AG08395 (cell line): ENCODE measurements at regions not wholly inside any gene's neighbourhood (a gene's known extent, or its start where the extent isn't known, plus 50 kb on each side); places are given as distances from the start of the nearest gene placed in this dataset.

Experiments used
- DNase-seq: peaks from one replicate; pipeline ENCODE4 v3.0.0; 2012; ENCODE audit warnings: mixed read lengths, low spot score

DNA sequence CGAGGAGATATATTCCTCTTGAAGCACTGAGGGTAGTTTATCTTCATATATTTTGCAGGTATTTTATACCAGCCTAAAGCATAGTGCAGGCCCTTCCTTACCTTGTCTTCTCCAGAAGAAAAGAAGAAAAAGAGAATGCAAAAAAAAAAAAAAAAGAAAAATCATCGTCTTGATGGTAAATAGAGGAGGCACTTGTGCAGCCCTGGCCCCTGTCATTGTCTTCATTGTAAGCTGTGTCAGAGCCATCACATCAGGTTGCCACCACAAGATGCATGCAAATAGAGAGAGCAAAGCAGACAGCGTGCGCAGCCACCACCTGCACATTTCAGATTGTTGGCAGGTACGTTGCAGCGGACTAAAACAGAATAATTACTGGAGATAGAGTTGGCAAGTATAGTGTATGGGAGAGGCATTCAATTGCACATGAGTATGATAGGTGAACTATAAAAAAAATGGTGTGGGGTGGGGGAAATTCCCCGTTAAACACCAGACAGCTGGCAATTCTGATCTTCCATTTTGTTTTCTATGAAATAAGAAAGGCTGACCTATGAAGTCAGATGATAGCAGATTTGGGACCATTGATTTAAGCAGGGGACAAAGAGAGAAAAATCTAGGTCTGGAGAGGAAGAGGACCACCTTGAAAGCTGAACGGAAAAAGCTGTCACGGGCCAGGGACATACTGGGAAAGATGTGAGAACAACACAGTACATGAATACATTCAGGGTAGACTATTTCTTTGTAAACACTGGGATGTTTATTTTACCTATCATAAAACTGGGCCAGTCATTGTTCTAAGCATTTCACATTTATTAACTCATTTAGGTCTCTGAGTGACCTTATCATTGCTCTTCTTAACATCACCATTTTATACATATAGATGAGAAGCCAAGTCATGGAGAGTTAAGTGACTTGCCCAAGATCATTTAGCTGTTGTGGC, 306.3 kb upstream of the SP8 start:
- no peak for DNase-seq

DNA sequence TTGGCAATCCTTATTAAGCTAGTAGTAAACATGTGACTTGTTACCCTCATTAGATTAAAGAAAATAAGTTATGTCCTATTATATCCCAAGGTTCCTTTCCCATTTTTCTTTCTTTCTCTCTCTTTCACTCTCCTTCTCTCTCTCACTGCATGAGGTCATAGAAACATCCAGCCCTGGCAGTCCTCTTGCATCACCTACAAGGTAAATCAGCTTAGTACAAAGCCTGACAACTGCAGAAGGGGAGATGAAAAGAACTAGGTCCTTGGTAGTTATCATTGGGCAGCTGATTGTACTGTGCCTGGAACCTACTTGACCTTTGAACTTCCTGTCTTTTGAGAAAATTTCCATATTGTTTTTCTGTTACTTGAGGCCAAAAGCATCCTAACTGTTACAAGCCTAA, 307.9 kb upstream of the SP8 start:
- DNase-seq, result no peak

DNA sequence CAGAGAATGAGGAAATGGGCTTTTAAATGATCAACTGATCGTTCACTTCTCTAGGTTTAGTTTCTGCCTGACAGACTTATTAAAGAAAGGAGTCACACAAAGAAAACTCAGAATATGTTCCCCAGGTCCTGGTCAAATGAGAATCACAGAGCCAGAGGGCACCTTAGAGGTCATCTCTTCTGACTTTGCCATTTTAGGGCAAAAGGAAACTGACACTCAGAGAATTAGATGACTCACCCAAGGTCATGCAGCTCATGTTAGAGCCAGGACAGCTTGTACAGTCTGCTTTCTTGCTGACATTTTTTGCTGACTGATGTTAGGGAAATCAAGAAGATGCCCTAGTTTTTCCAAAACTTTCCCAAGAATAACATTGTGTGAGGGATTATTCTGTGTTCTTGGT, 312.7 kb upstream of the SP8 start:
- DNase-seq, result no peak

DNA sequence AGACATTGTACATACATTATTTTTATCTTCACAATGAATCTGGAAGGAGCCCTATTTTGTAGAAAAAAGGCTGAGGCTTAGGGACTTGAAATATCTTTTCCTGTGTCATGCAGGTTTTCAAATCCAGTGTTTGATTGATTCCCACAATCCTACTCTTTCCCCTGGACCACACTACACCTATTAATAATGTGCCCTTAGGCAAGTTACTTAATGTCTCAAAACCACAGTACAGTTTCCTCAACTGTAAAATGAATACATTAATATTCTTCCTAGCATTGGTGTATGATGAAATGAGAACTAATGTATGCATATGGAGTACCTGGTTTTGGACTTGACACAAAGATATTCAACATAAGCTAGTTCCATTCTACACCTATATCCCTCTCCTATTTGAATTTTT, 313.3 kb upstream of the SP8 start:
- DNase-seq, result no peak

DNA sequence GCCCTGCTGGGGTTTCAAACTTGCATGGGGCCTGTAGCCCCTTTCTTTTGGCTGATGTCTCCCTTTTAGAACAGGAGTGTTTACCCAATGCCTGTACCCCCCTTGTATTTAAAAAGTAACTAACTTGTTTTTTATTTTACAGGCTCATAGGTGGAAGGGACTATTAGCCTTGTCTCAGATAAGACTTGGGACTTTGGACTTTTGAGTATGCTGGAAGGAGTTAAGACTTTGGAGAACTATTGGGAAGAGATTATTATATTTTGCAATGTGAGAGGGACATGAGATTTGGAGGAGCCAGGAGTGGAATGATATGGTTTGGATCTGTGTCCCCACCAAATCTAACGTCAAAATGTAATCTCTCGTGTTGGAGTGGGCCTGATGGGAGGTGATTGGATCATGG, 314.9 kb upstream of the SP8 start:
- no peak for DNase-seq

DNA sequence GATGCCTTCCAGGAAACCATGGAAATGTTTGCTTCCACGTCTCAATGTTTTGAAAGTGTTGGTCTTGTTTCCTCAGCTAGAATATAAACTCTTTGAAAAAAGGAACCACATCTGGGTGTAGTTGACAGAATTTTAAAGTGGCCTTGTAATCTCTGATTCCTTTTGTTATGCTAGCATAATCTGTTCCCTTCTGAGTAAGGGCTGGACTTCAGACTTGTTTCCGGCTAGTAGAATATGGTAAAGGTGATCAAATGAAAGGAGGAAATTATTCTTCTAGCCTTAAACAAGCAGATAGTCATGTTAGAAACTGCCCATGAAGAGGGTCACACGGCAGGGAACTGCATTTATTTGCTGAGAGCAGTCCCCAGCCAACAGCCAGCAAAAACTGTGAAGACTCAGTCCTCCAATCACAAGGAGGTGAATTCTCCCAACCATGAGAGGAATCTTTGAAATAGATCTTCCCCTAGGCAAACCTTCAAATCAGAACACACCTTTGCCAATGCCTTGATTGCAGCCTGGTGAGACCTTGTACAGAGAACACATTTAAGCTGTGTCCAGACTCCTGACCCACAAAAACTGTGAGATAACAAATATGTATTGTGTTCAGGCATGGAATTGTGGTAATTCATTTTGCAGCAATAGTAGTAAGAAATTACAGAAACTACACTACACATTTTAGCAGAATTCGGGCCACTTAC, 316.9 kb upstream of the SP8 start:
- no peak for DNase-seq

DNA sequence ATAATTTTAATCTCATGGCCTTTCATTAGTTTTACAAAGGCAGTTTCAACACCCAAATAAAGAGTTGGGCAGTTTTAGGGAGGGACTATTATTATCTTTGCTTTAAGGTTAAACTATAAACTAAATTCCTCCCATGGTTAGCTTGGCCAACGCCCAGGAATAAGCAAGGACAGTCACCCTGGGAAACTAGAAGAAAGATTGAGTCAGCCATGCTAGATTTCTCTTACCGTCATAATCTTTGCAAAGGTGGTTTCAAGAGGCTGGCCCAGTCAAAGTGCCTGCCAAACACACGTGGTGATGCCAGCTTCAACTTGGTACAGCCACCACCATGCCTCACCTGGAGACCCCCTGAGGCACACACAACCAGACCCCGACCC, 317.4 kb upstream of the SP8 start:
- no peak for DNase-seq

DNA sequence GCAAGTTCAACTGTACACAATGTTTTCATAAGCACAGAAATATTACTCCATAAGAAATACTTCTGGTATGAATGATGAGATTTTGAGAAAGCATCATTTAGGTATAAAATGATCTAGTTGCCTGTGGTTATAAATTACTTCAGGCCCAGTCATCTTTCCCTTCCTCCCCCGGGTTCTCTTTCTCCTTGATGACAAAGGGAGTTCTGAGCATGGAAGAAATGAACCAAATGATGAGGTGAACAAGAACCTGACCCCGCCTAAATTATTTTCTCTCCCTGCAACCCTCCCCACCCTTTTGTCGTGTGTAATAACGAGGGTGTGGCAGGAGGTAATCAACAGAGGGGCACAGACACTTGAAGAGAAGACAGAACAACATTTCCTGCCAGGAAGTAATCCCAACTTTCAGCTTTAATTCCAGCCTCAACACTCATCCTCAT, 319.6 kb upstream of the SP8 start:
- DNase-seq, result no peak

DNA sequence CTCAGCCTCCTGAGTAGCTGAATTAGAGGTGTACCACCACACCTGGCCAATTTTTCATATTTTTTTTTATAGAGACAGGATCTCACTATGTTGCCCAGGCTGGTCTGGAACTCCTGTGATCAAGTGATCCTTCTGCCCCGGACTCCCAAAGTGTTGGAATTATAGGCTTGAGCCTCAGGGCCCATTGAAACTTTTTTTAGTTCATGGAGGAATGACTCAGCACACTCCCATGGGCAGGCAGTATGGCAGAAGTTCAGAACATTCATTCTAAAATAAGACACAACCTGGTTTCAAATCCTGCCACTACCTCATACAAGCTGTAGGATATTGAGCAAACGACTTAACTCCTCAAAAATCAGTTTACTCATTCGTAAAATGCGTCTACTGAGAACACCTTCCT, 320.4 kb upstream of the SP8 start:
- DNase-seq, result no peak

DNA sequence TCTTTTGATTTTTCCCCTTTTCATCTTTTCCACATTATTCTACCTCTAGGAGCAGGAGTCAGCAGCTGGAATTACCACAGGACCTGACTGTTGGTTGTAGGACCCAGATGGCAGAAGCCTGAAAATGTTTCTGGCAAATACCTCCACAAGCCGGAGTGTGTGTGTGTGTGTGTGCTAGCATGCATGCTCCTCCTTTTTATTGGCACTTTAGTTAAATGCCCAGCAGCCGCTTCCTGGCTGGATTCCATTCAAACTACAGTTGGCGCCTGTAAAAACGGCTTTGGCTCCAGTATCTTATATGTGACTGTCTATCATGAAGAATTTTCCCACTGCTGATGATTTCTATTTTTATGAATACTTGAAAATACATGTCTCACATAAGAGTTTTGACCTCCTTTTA, 319.7 kb upstream of the SP4 start:
- DNase-seq, result no peak

DNA sequence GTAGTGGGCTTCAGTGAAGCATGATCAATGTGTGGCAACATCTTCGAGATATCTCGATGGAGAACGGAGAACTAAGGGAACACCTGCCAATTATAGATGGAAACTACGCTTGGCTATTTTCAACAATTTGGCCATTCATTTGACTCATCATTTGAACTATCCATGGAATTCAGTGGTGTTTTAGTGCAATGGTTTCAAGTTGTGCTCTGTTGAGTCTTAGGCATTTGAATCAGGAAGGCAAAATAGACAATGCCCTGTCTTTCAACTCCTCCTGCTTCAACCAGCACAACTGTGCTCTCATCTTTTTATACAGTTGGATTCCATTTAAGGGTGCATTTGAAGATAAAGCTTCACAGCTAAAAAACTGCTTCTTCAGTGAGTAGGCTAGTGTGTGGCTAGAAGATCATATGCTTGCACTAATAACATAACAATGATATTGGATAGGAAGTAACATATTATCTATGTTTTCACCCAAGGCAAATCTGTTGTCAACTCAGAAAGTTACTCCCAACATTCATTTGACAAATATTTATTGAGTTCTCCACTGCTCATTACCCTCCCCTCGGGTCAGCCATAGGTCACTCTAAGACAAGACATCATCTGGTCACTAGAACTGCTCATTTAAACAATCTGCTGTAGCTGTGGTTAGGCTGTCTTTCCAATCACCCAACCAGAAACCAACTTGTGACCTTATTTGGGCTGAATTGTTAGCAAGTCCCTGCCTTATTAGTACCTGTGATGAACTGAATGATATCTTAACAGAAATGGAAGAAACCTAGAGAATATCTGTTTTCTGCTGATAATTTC, 314.1 kb upstream of the SP4 start:
- no peak for DNase-seq

DNA sequence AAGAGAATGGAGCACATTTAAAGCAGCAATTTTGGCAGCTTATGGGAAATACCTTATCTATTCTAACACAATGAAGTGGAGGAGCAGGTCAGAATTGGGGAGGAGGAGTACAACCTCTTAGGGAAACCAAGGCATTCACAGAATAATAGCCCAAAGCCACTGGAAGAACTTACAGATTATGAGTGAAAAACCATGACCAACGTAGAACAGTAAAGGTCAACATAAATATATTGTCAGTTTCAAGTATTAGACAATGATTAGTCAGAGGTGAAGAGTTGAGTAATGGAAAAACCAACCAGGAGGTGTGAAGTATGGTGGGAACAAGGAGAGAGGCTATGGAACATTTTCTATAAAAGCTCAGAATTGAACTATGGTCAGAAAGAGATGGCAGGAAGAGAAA, 304.3 kb upstream of the SP4 start:
- no peak for DNase-seq

DNA sequence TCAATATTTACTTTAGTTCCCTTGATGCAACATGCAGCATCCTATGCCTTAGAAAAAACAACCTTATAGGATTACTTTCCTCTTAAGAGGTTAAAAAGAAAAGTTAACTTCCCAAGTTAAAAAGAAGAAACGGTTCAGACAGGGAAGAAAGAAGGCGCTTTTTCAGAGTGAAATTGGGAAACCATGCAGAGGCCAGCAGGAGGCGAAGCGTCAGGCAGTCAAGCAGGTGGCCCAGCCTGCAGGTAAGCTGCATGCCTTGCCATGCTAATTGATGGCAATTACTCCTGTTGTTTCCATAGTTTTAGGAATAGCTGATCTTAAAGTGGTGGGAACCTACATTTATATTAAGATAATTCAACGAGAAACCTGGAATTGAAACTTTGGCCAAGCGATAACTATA, 302.6 kb upstream of the SP4 start:
- DNase-seq, result no peak

DNA sequence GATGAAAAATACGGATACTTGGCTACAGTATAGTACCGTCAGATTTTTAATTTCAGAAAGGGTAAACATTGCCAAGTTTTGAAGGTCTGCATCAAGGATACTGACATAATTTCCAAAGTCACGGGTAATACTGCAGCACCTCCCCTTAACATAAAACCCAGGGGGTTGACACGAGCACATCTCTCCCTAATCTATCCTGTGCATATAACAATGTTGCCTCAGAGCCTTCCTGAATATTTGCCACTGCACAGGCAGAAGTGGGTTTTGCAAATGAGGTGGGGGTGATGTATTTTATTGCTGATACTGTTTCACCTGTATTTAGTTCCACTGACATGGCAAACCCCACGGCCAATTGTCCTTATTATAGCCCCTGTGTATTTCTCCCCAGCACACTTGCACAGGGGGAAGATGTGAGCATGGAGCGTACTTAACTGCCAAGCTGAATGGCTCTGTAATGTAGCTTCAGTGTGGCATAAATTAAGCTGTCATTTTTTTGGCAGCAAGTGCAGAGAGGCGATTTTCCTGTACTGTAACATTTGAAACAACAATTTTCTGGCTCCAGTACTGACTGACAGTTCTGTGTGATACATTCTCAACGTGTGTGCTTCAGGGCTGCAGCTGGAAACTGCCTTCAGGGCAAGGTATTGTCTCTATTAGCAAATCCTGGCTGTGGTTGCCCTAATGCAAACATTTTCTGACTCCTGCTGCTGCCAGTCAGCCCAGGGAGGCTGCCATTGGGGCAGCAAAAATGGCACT, 299.6 kb upstream of the SP4 start:
- no peak for DNase-seq

DNA sequence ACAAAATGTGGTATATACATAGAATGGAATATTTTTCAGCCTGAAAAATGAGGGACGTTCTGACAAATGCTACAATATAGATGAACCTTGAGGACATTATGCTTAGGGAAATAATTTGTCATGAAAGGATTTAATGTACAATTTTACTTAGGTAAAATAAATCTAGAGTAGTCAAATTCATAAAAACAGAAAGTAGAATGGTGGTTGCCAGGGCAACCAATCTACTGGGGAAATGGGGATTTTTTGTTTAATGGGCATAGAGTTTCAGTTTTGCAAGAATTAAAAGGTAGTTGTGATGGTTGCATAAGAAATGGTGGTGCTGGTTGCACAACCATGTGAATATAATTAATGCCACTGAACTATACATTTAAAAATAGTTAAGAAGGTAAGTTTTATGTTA, 296.0 kb upstream of the SP4 start:
- DNase-seq, result no peak

DNA sequence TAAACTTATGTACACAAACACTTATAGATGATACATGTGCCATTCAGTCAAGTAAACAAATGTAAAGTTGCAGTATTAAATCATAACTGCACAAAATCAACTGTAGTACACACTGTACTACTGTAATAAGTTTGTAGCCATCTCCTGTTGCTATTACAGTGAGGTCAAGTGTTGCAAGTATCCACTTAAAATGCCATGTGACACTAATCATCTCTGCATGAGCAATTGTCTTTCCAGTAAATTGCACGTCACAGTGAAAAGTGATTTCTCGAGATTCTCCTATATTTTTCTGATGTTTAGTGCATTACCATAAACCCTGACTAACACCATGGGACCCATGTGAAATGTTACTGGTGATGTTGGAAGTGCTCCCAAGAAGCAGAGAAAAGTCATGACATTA, 293.3 kb upstream of the SP4 start:
- DNase-seq, result no peak

DNA sequence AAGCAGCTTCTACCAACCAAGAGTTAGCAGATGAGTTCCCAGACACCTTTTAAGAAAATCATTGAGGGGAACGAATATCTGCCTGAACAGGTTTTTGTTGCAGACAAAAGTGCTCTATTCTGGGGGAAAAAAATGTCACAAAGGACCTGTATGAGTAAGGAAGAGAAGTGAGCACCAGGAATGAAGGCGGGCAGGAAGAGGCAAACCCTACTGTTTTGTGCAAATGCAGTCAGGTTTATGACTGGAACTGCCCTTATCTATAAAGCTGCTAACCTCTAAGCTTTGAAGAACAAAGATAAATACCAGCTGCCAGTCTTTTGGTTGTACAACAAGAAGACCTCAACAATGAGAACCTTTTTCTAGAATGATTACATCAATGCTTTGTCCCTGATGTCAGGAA, 292.4 kb upstream of the SP4 start:
- DNase-seq, result no peak

DNA sequence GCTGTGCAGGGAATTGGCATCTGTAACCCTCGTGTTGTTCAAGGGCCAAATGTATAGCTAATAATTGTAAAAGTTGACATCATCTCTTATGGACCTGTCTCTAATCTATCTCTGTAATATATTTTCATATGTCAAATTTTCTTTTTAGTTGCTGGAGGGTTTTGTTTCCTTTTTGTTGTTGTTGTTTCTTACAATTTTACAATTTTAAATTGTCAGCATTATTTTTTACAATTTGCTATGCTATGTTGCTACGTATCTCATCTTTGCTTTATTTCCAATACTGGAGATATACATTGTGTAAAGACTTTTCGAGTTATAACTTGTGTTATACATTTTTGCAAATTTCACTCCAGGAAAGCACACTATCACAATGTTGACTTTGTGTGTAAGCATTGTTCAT, 290.2 kb upstream of the SP4 start:
- DNase-seq, result no peak

DNA sequence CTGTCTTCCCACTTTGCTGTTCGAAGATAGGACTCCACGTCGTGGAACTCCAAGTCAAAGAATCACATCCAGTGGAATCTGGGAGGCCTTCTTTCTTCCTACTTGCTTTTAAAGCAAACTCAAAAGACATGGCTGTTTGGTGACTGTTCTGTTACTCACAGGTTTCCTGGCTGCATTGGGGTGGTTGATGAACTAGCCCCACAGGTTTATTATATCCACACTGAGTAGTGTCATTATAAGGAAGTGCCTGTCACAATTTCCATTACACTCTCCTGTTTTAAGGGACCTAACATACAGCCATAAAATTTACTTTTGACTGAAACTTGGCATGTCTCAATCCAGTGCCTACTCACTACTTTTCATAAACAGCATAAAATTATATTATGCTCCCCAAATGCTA, 287.3 kb upstream of the SP4 start:
- no peak for DNase-seq

DNA sequence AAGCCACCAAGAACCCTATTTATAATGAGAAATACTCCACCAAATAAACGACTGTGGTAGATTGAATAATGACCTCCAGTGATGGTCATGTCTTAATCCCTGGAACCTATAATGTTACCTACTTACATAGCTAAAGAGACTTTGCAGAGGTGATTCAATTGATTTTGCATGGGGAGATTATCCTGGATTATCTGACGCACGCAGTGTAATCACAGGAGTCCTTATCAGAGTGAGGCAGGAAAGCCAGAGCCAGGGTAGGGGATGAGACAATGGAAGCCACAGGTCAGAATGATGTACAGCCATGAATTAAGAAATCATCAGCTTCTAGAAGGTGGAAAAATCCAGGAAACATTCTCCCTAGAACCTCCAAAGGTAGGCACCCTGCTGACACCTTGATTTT, 286.4 kb upstream of the SP4 start:
- no peak for DNase-seq

DNA sequence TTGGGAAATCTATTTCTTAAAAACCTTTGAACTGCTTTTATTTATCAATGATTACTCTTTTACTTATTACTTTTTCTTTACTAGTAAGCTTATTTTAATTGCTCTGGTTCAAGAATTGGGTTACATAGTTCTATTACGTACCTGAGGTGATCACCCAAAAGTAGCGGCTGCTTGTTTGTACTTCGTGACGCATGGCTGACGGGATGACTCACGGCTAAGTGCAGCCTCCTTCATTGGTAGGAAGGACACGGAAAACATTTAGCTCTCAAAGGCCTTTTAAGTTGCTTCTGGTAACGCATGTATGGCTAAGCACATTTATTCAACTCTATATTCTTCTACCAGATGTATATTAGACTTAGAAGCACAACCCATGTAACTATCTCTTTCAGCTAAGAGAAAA, 285.8 kb upstream of the SP4 start:
- DNase-seq, result no peak
